Type B pancreatic cell (in vitro differentiated cells): ENCODE measurements at regions not wholly inside any gene's neighbourhood (a gene's known extent, or its start where the extent isn't known, plus 50 kb on each side); places are given as distances from the start of the nearest gene placed in this dataset.

Experiments used
- DNase-seq: peaks from one replicate; pipeline ENCODE4 v3.0.0; 2021; ENCODE audit warnings: mixed read lengths; ENCODE audit not compliant: unreplicated experiment; ENCODE audit errors: extremely low spot score
- H3K27ac Mint-ChIP-seq: 2 replicates; pipeline ENCODE4 v1.8.0; 2021; ENCODE audit warnings: mild to moderate bottlenecking, mixed read lengths
- H3K27me3 Mint-ChIP-seq: 2 replicates; pipeline ENCODE4 v1.8.0; 2021; ENCODE audit warnings: mixed read lengths
- H3K36me3 Mint-ChIP-seq: 2 replicates; pipeline ENCODE4 v1.8.0; 2021; ENCODE audit warnings: mixed read lengths
- H3K4me1 Mint-ChIP-seq: one replicate; pipeline ENCODE4 v1.8.0; 2021; ENCODE audit warnings: mixed read lengths; ENCODE audit not compliant: unreplicated experiment
- H3K4me3 Mint-ChIP-seq: 2 replicates; pipeline ENCODE4 v1.8.0; 2021; ENCODE audit warnings: mild to moderate bottlenecking, mixed read lengths
- H3K9me3 Mint-ChIP-seq: 2 replicates; pipeline ENCODE4 v1.8.0; 2021; ENCODE audit warnings: mixed read lengths
- TF ChIP-seq, protein P1 (sequence below): fragments of 200-600 bp; sonication (generic); conservative IDR thresholded peaks from 2 replicates; pipeline ENCODE4 v1.5.0; 2021; ENCODE audit warnings: antibody characterized with exemption, mild to moderate bottlenecking

DNA sequence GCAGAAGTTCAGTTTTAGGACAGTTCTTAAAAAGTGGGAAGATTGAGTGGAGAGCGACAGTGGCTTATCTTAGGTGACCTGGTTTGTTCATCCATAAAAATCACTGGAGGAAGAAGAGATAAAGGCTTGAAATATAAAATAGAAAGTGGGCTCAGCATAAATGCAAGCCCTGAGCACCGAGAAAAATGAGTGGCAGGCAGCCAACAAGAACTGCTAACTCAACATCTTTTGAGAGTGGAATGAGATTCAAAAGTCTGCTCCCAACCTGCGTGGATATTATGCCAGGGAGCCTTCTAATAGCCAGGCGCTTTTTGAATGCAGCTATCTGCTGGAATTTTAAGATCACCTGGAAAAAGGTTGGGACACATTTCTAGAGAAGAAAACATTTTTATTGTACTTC, 666.5 kb downstream of the FLRT2 start:
- Mint-ChIP-seq H3K4me3 (no peak overlapping the region), H3K4me1 (no peaks in the 10 kb centered on the region), H3K27ac (no peak overlapping the region), H3K36me3 (no peaks in the 10 kb centered on the region), H3K27me3 (no peaks in the 10 kb centered on the region), H3K9me3 (peaks cover 6% of the 10 kb centered on the region)
- TF ChIP-seq, protein P1, sequence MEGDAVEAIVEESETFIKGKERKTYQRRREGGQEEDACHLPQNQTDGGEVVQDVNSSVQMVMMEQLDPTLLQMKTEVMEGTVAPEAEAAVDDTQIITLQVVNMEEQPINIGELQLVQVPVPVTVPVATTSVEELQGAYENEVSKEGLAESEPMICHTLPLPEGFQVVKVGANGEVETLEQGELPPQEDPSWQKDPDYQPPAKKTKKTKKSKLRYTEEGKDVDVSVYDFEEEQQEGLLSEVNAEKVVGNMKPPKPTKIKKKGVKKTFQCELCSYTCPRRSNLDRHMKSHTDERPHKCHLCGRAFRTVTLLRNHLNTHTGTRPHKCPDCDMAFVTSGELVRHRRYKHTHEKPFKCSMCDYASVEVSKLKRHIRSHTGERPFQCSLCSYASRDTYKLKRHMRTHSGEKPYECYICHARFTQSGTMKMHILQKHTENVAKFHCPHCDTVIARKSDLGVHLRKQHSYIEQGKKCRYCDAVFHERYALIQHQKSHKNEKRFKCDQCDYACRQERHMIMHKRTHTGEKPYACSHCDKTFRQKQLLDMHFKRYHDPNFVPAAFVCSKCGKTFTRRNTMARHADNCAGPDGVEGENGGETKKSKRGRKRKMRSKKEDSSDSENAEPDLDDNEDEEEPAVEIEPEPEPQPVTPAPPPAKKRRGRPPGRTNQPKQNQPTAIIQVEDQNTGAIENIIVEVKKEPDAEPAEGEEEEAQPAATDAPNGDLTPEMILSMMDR: no peak
- DNase-seq: no peak

DNA sequence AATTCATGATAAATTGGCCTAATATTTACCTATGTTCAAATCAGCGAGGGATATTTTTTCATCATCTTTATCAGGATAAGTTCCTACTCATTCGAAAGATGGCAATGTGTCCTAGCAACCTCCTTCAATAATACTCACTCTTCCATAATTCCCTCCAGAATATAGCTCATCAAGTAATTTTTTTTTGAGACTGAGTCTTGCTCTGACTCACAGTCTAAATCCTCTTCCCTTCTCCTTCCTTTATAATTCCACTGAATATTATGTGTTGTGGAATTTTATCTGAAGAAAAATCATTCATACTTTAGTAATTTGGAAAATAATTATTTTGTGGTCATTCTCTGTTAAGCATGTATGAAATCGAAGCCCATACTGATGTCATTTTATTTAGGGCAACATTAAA, 663.8 kb downstream of the FLRT2 start:
- Mint-ChIP-seq H3K27ac (no peak overlapping the region), H3K27me3 (no peaks in the 10 kb centered on the region), H3K4me3 (no peak overlapping the region), H3K4me1 (no peaks in the 10 kb centered on the region), H3K9me3 (no peaks in the 10 kb centered on the region), H3K36me3 (no peaks in the 10 kb centered on the region)
- DNase-seq: no peak
- TF ChIP-seq, protein P1: no peak

DNA sequence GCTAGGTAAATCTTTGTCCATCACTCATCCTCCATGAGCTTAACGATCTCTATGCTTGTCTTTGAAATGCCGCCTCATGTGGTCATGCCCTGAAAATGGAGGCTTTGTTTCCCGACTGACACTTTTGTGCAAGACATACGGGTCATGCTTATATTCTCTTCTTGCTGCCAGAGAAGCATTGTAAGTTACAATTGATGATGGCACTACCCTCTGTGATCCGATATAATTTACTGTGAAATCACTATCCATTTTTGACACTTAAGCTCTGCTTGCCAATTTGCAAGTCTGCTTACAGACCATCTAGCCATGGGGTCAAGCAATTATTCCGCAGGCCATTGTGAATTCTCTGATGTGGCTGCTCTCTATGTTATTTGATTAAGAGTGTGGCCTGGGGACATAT, 650.0 kb downstream of the FLRT2 start:
- TF ChIP-seq, protein P1: no peak
- Mint-ChIP-seq H3K4me3 (no peak overlapping the region), H3K27ac (no peak overlapping the region), H3K27me3 (no peaks in the 10 kb centered on the region), H3K9me3 (peaks cover 3% of the 10 kb centered on the region), H3K4me1 (peaks cover 4% of the 10 kb centered on the region), H3K36me3 (no peaks in the 10 kb centered on the region)
- no peak for DNase-seq

DNA sequence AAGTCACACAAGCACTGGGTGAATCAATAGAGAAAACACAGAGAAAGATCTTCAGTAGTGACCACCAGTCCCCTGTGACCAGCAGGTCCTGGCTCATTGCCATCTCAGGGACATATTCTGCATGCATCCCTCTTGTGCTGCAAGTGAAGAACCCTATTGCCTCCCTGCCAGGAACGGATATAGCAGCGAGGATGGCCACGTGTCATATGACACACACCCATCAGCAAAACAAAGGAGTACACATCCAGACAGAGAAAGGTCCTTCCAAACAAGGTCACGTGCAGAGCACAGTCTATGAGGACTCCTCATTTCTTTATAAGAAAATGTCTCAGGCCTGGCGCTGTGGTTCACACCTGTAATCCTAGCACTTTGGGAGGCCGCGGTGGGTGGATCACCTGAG, 638.4 kb downstream of the FLRT2 start:
- no peaks in the 10 kb centered on the region for H3K27me3 Mint-ChIP-seq
- no peaks in the 10 kb centered on the region for H3K36me3 Mint-ChIP-seq
- no peak overlapping the region for H3K4me3 Mint-ChIP-seq
- no peak overlapping the region for H3K27ac Mint-ChIP-seq
- no peak for DNase-seq
- H3K9me3 Mint-ChIP-seq: peaks cover 19% of the 10 kb centered on the region
- TF ChIP-seq, protein P1: no peak
- peaks cover 8% of the 10 kb centered on the region for H3K4me1 Mint-ChIP-seq

DNA sequence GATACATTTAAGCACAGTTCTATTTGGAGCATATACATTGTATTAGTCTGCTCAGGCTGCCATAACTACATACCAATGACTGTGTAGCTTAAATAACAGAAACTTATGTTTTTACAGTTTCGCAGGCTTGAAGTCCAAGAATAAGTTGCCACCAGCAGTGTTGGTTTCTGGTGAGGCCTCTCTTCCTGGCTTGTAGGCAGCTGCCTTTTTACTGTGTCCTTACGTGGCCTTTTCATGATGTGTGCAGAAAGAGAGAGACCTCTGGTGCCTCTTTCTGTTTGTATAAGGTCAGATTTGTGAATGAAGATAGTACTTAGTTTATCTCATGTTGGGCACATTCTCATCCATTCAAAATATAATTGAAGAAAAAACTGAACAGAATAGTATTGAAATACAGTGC, 636.6 kb downstream of the FLRT2 start:
- peaks cover 8% of the 10 kb centered on the region for H3K4me1 Mint-ChIP-seq
- TF ChIP-seq, protein P1: no peak
- H3K9me3 Mint-ChIP-seq: peaks cover 16% of the 10 kb centered on the region
- no peaks in the 10 kb centered on the region for H3K27me3 Mint-ChIP-seq
- H3K36me3 Mint-ChIP-seq: no peaks in the 10 kb centered on the region
- H3K27ac Mint-ChIP-seq: no peak overlapping the region
- H3K4me3 Mint-ChIP-seq: no peak overlapping the region
- DNase-seq: no peak

DNA sequence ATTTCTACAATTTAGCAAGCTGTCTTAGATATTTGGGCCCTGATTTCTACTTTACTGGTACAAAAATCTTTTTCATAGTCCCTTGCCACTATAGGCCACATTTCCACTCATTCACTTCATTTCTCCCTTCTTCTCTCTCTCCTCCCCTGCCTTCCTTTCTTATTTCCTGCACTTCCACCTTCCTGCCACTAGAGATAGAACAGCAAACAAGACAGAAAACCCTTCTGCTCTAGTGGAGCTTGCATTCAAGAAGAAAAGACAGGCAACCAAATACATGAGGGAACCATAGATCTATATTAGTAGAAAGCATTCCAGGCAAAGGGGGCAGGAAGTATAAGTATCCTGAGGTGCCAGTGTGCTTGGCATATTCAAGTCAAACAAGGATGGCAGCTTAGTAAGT, 623.5 kb downstream of the FLRT2 start:
- H3K9me3 Mint-ChIP-seq: peaks cover 8% of the 10 kb centered on the region
- no peaks in the 10 kb centered on the region for H3K36me3 Mint-ChIP-seq
- H3K27ac Mint-ChIP-seq: no peak overlapping the region
- no peak overlapping the region for H3K4me3 Mint-ChIP-seq
- TF ChIP-seq, protein P1: peak; percentile 60
- DNase-seq: no peak
- H3K4me1 Mint-ChIP-seq: no peaks in the 10 kb centered on the region
- H3K27me3 Mint-ChIP-seq: no peaks in the 10 kb centered on the region
